Fibroblast of lung (primary cell): ENCODE measurements at regions not wholly inside any gene's neighbourhood (a gene's known extent, or its start where the extent isn't known, plus 50 kb on each side); places are given as distances from the start of the nearest gene placed in this dataset.

ENCODE experiments used
- DNase-seq, 2 donors: peaks; one replicate each; pipeline versions ENCODE4 v3.0.0 to v3.0.0-alpha.2; 2010; ENCODE audit warnings: low read depth in 2 of 2
- H2AFZ ChIP-seq: 2 replicates; pipeline ENCODE4 v1.5.1; 2012; ENCODE audit warnings: low read length, control low read depth, inconsistent platforms
- H3K27ac ChIP-seq: 2 replicates; pipeline ENCODE4 v1.5.1; 2011; ENCODE audit warnings: low read length, control low read depth; ENCODE audit not compliant: insufficient read depth
- H3K27me3 ChIP-seq: 2 replicates; pipeline ENCODE4 v1.5.1; 2011; ENCODE audit warnings: mild to moderate bottlenecking, low read length; ENCODE audit not compliant: control insufficient read depth, insufficient read depth
- H3K36me3 ChIP-seq: 2 replicates; pipeline ENCODE4 v1.5.1; 2011; ENCODE audit warnings: low read length; ENCODE audit not compliant: control insufficient read depth, insufficient read depth
- H3K4me1 ChIP-seq: 2 replicates; pipeline ENCODE4 v1.5.1; 2011; ENCODE audit warnings: low read length; ENCODE audit not compliant: control insufficient read depth, insufficient read depth; ENCODE audit errors: extremely low read depth
- H3K4me2 ChIP-seq: 2 replicates; pipeline ENCODE4 v1.5.1; 2011; ENCODE audit warnings: low read length, control low read depth; ENCODE audit not compliant: insufficient read depth; ENCODE audit errors: extremely low read depth
- H3K4me3 ChIP-seq, 4 experiments: fragments of 200-600 bp in 1 of 4; sonication (generic) in 1 of 4; replicated peaks in 1 of 4; 2 replicates each; pipeline ENCODE4 v1.5.1; 2011 to 2016; ENCODE audit warnings: low read length in 4 of 4, low read depth in 3 of 4, mild to moderate bottlenecking in 3 of 4, control low read depth in 2 of 4, inconsistent platforms in 1 of 4, mixed read lengths in 1 of 4; ENCODE audit not compliant: insufficient read depth in 1 of 4; ENCODE audit errors: control extremely low read depth in 1 of 4
- H3K79me2 ChIP-seq: 2 replicates; pipeline ENCODE4 v1.5.1; 2012; ENCODE audit warnings: mild to moderate bottlenecking, low read length, inconsistent platforms; ENCODE audit not compliant: control insufficient read depth, insufficient read depth
- H3K9ac ChIP-seq: 2 replicates; pipeline ENCODE4 v1.5.1; 2011; ENCODE audit warnings: mild to moderate bottlenecking, low read length, control low read depth; ENCODE audit not compliant: insufficient read depth
- H3K9me3 ChIP-seq: 2 replicates; pipeline ENCODE4 v1.5.1; 2012; ENCODE audit warnings: low read depth, low read length; ENCODE audit not compliant: control insufficient read depth, insufficient read depth
- H4K20me1 ChIP-seq: 2 replicates; pipeline ENCODE4 v1.5.1; 2011; ENCODE audit warnings: low read length; ENCODE audit not compliant: control insufficient read depth, insufficient read depth; ENCODE audit errors: extremely low read depth
- CTCF ChIP-seq, 2 donors: IDR thresholded peaks in 1 of 2; conservative IDR thresholded peaks in 1 of 2; 1 replicate in 1 of 2; 2 replicates in 1 of 2; pipeline ENCODE4 v1.5.1; 2011 to 2012; ENCODE audit warnings: low read length in 2 of 2, control low read depth in 1 of 2, inconsistent platforms in 1 of 2, low read depth in 1 of 2, mild to moderate bottlenecking in 1 of 2
- EZH2 ChIP-seq: IDR thresholded peaks from 2 replicates; pipeline ENCODE4 v1.5.1; 2012; ENCODE audit warnings: low read length, control low read depth, mild to moderate bottlenecking; ENCODE audit errors: missing control alignments

DNA sequence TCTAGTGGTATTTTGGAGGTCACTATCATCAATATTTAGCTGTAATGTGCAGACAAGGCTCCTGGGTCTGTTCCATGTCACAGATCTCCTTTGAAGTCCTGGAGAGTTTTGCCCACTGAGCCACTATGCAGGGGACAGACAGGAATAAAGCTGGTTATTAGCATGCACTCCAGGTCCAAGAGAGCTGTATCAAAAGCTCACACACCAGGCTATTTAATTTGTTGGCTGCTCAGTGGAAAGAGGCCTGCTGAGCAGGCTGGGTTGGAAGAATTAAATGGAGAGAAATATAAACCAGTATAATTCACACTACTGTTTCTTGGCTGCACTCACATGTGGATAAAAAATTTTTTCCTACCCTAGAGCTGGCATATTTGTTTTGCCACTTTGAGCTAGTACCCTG, 113.8 kb upstream of the TAF11L2 start:
- H3K4me1 ChIP-seq = peaks cover 6% of the 10 kb centered on the region
- H3K79me2 ChIP-seq = no peaks in the 10 kb centered on the region
- no peak for DNase-seq
- no peaks in the 10 kb centered on the region for H3K9me3 ChIP-seq
- no peaks in the 10 kb centered on the region for H3K27me3 ChIP-seq
- TF ChIP-seq CTCF (conservative IDR thresholded peaks at IDR 0.05 in 1 of 2, IDR thresholded peaks at IDR 0.05 in 1 of 2; ENCODE audit: low read depth in 1 of 2, low read length in 2 of 2) = no peak
- TF ChIP-seq EZH2 = no peak
- H3K36me3 ChIP-seq = no peaks in the 10 kb centered on the region
- no peak overlapping the region for H3K27ac ChIP-seq
- no peaks in the 10 kb centered on the region for H4K20me1 ChIP-seq
- H3K9ac ChIP-seq = no peak overlapping the region
- H2AFZ ChIP-seq = no peak overlapping the region
- H3K4me2 ChIP-seq = no peak overlapping the region
- no peak overlapping the region for H3K4me3 ChIP-seq

GRCh38 chr5:17388717-17389116, 109.3 kb upstream of the TAF11L2 start:
- Histone ChIP-seq H3K36me3 (no peaks in the 10 kb centered on the region), H2AFZ (no peak overlapping the region), H4K20me1 (no peaks in the 10 kb centered on the region), H3K79me2 (no peaks in the 10 kb centered on the region), H3K9ac (no peak overlapping the region), H3K4me3 (no peak overlapping the region), H3K4me2 (no peak overlapping the region), H3K27ac (no peak overlapping the region), H3K27me3 (no peaks in the 10 kb centered on the region), H3K4me1 (no peaks in the 10 kb centered on the region), H3K9me3 (no peaks in the 10 kb centered on the region)
- no peak for DNase-seq
- TF ChIP-seq EZH2 (no peak), CTCF (conservative IDR thresholded peaks at IDR 0.05 in 1 of 2, IDR thresholded peaks at IDR 0.05 in 1 of 2; ENCODE audit: low read depth in 1 of 2, low read length in 2 of 2) (no peak)

- H4K20me1 ChIP-seq = no peaks in the 10 kb centered on the region
- TF ChIP-seq EZH2 = no peak
- TF ChIP-seq CTCF (conservative IDR thresholded peaks at IDR 0.05 in 1 of 2, IDR thresholded peaks at IDR 0.05 in 1 of 2; ENCODE audit: low read depth in 1 of 2, low read length in 2 of 2) = no peak
- no peak overlapping the region for H2AFZ ChIP-seq
- H3K9ac ChIP-seq = no peak overlapping the region
- DNase-seq = peak in 1 of 2 donors; percentile 60
- H3K27ac ChIP-seq = no peak overlapping the region
- no peaks in the 10 kb centered on the region for H3K9me3 ChIP-seq
- no peaks in the 10 kb centered on the region for H3K27me3 ChIP-seq
- peaks cover 9% of the 10 kb centered on the region for H3K4me1 ChIP-seq
- H3K4me3 ChIP-seq = no peak overlapping the region
- H3K4me2 ChIP-seq = no peak overlapping the region
- no peaks in the 10 kb centered on the region for H3K79me2 ChIP-seq
- no peaks in the 10 kb centered on the region for H3K36me3 ChIP-seq
Measured at GRCh38 chr5:17394086-17394485, 103.9 kb upstream of the TAF11L2 start.
